ENCODE measurements at regions not wholly inside any gene's neighbourhood (a gene's known extent, or its start where the extent isn't known, plus 50 kb on each side); places are given as distances from the start of the nearest gene placed in this dataset.

GRCh38 chr5:103354446-103354845 lies 95.9 kb downstream of the MACIR start:
- POLR2A ChIA-PET = no interaction called here
- intact Hi-C loops (cut with micrococcal nuclease; ENCODE audit: unreplicated experiment) = no loop called here
- H3K36me3 Mint-ChIP-seq (ENCODE audit: insufficient read depth, unreplicated experiment) = no peaks in the 10 kb centered on the region

GRCh38 chr5:103353581-103353980 lies 95.0 kb downstream of the MACIR start:
- Mint-ChIP-seq H3K4me3 (ENCODE audit: unreplicated experiment) (no peak overlapping the region), H3K27me3 (ENCODE audit: insufficient read depth, unreplicated experiment) (no peaks in the 10 kb centered on the region), H3K9me3 (ENCODE audit: unreplicated experiment) (no peaks in the 10 kb centered on the region), H3K27ac (ENCODE audit: unreplicated experiment) (no peak overlapping the region), H3K4me1 (ENCODE audit: low read depth, unreplicated experiment) (no peaks in the 10 kb centered on the region), H3K36me3 (ENCODE audit: insufficient read depth, unreplicated experiment) (no peaks in the 10 kb centered on the region)
- intact Hi-C loops (cut with micrococcal nuclease; ENCODE audit: unreplicated experiment) = no loop called here
- no peak for TF ChIP-seq CTCF (IDR thresholded peaks at IDR 0.05; ENCODE audit: insufficient read depth in 1 of 2, low read depth in 1 of 2, low read length in 1 of 2, severe bottlenecking in 1 of 2, unreplicated experiment in 1 of 2)
- Histone ChIP-seq H3K36me3 (ENCODE audit: control insufficient read depth, insufficient read depth, low read length) (no peaks in the 10 kb centered on the region), H3K9me3 (no peaks in the 10 kb centered on the region), H3K27me3 (replicated peaks; ENCODE audit: control insufficient read depth, insufficient read depth, low read length) (no peaks in the 10 kb centered on the region), H3K4me1 (0 out of 2 replicates have a peak, but pooled peaks cover 3% of the 10 kb centered on the region), H3K4me3 (ENCODE audit: low read depth, low read length) (no peak overlapping the region)
- DNase-seq = no peak
- POLR2A ChIA-PET = no interaction called here
- no TSS peak for BruUV-seq (replicated peaks)
- CTCF ChIA-PET = no interaction called here

More at GRCh38 chr5:103354446-103354845, 95.9 kb downstream of the MACIR start:
- no peaks in the 10 kb centered on the region for H3K4me1 Mint-ChIP-seq (ENCODE audit: low read depth, unreplicated experiment)
- H3K4me3 Mint-ChIP-seq (ENCODE audit: unreplicated experiment) = no peak overlapping the region
- no peaks in the 10 kb centered on the region for H3K9me3 ChIP-seq
- H3K9me3 Mint-ChIP-seq (ENCODE audit: unreplicated experiment) = no peaks in the 10 kb centered on the region
- no TSS peak for BruUV-seq (replicated peaks)
- no peaks in the 10 kb centered on the region for H3K4me1 ChIP-seq
- no peaks in the 10 kb centered on the region for H3K27me3 ChIP-seq (replicated peaks; ENCODE audit: control insufficient read depth, insufficient read depth, low read length)
- no peak for DNase-seq
- CTCF ChIA-PET = no interaction called here
- no peaks in the 10 kb centered on the region for H3K27me3 Mint-ChIP-seq (ENCODE audit: insufficient read depth, unreplicated experiment)
- no peak overlapping the region for H3K4me3 ChIP-seq (ENCODE audit: low read depth, low read length)
- no peaks in the 10 kb centered on the region for H3K36me3 ChIP-seq (ENCODE audit: control insufficient read depth, insufficient read depth, low read length)
- no peak overlapping the region for H3K27ac Mint-ChIP-seq (ENCODE audit: unreplicated experiment)
- no peak for TF ChIP-seq CTCF (IDR thresholded peaks at IDR 0.05; ENCODE audit: insufficient read depth in 1 of 2, low read depth in 1 of 2, low read length in 1 of 2, severe bottlenecking in 1 of 2, unreplicated experiment in 1 of 2)

- BruUV-seq (replicated peaks) = no TSS peak
- POLR2A ChIA-PET = no interaction called here
- peaks cover 24% of the 10 kb centered on the region for H3K4me1 ChIP-seq
- CTCF ChIA-PET = no interaction called here
- Mint-ChIP-seq H3K27me3 (ENCODE audit: insufficient read depth, unreplicated experiment) (no peaks in the 10 kb centered on the region), H3K36me3 (ENCODE audit: insufficient read depth, unreplicated experiment) (no peaks in the 10 kb centered on the region), H3K27ac (ENCODE audit: unreplicated experiment) (peak overlapping the region; percentile 17), H3K4me3 (ENCODE audit: unreplicated experiment) (no peak overlapping the region), H3K4me1 (ENCODE audit: low read depth, unreplicated experiment) (no peaks in the 10 kb centered on the region), H3K9me3 (ENCODE audit: unreplicated experiment) (no peaks in the 10 kb centered on the region)
- TF ChIP-seq CTCF (IDR thresholded peaks at IDR 0.05; ENCODE audit: insufficient read depth in 1 of 2, low read depth in 1 of 2, low read length in 1 of 2, severe bottlenecking in 1 of 2, unreplicated experiment in 1 of 2) = no peak
- intact Hi-C loops (cut with micrococcal nuclease; ENCODE audit: unreplicated experiment) = loop anchor here (2.0 kb wide), 1 partner anchor 29 kb away; no protein-coding TSS in a partner anchor
- peak in 1 of 2 experiments; percentile 17 for DNase-seq
- H3K4me3 ChIP-seq (ENCODE audit: low read depth, low read length) = no peak overlapping the region
- no peaks in the 10 kb centered on the region for H3K27me3 ChIP-seq (replicated peaks; ENCODE audit: control insufficient read depth, insufficient read depth, low read length)
- no peaks in the 10 kb centered on the region for H3K9me3 ChIP-seq
- H3K36me3 ChIP-seq (ENCODE audit: control insufficient read depth, insufficient read depth, low read length) = no peaks in the 10 kb centered on the region
Observed at GRCh38 chr5:103347716-103348423, 89.3 kb downstream of the MACIR start.

Measured in Caco-2 (cell line).